NCI-H345 treated with DMSO at 0.1 percent for 48 hours (cell line): ENCODE measurements at regions not wholly inside any gene's neighbourhood (a gene's known extent, or its start where the extent isn't known, plus 50 kb on each side); places are given as distances from the start of the nearest gene placed in this dataset.
A peak's percentile ranks its signal among the peaks of the same experiment; 100 is the strongest.

Source experiments
- DNase-seq: peaks from one replicate; lab custom pipeline; 2025; ENCODE audit not compliant: unreplicated experiment; lab: John Stamatoyannopoulos, UW

DNA sequence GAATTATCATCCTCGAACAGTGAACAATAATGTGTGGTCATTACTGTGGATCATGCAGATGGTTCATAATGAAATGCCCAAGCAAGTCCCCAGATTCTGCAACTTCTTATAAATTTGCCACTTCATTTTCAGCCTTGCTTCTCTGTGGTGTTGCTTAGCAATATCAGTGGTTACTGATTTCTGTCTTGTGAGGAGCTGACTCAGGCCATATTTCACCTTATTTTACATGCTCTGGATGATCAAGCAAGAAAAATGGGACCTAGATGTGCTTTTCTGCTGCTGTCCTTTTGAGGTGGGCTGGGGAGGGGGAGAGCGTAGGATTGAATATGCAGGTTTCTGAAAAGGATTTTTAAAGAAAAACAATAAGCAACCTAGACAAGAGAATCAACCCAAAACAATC is 188.3 kb downstream of the SLC24A2 start:
- DNase-seq = no peak

DNA sequence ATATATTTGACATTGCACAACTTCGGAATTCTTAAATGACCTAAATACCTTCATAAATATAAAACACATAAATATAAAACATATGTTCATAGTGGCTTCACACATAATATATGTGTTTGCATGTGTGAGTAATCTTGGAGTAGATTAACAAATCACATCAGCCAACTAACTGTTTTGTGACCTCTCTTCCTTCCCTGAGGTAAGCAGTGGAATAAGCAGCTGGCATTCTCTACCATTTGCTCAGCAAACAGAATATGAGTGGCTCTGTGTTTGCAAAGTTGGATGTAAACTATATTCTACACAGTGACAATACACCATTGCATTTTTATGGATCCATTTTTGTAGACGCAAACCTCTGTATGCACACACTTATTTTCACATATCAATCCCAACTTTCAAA is 189.9 kb downstream of the ACER2 start:
- DNase-seq = no peak

DNA sequence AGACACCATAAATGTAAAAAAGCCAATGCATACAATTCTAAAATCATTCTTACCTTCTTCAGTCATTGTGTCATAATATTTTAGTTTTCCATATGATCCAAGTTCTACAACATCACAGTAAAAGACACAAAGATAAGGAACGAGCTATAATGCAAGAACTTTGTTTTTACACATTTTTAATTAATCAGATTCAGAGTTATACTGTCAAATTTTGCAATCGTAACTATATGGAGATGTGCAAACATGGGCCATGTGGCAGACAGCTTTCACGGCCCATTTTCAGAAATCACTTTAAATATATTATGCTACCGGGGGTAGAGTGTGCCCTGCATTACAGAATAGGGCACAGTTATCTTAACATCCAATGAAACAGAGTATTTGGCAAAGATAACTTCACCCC is 188.4 kb downstream of the ACER2 start:
- DNase-seq = no peak

GRCh38 chr9:19595003-19595402 is 186.2 kb downstream of the ACER2 start:
- no peak for DNase-seq

GRCh38 chr9:19587678-19588077 is 178.9 kb downstream of the ACER2 start:
- DNase-seq = no peak

DNA sequence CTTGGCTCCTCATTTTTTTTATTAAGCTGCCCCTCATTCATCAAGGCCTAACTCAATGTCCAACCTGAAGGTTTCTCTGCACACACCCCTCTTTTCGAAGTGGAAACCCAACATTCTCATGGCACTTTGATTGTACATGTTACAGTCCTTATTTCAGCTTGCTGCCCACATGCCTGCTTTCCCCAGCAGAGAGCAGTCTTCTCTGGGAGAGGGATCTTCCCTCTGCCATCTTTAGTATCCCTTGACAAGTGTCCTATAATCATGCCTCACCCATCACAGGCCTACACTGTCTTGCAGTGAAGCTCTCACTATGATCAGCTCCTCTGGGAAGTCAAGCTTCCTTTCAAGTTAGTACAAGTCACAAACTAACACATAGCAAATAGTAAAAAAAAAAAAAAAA is 175.1 kb downstream of the ACER2 start:
- DNase-seq = no peak

DNA sequence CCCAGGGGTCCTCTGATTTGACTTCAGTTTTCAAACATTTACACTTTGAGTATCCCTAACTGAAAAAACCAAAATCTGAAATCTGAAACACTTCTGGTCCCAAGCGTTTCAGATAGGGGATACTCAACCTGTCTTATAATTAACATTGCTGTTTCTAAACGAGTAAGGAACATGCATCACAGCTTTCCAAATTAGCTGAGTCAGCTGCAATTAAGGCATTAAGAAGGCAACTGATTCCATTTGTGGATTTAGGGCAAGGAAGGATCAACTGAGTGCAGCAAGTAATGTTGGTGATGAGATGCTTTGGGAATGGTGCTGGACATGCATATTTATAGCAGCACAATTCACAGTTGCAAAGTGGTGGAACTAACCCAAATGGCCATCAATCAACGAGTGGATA is 168.6 kb downstream of the ACER2 start:
- DNase-seq = no peak

DNA sequence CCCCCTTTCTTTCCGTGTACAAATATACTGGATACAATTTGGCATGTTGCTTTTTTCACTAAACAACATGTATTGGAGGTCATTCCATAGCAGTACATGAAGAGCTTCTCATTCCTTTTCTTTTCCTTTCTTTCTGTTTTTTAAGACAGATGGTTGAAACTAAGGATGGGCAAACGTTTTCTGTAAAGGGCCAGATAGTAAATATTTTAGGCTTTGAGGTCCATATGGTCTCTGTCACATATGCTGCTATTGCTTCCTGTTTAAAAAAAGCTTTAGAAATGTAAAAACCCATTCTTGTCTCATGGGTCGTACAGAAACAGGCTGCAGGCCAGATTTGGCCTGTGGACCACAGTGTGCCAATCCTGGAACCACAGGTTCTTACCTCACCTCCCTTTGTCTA is 160.1 kb downstream of the ACER2 start:
- no peak for DNase-seq

- DNase-seq = no peak
Measured at GRCh38 chr9:19564396-19565061, 155.7 kb downstream of the ACER2 start.

GRCh38 chr9:19555214-19555613 is 146.4 kb downstream of the ACER2 start:
- DNase-seq = no peak

DNA sequence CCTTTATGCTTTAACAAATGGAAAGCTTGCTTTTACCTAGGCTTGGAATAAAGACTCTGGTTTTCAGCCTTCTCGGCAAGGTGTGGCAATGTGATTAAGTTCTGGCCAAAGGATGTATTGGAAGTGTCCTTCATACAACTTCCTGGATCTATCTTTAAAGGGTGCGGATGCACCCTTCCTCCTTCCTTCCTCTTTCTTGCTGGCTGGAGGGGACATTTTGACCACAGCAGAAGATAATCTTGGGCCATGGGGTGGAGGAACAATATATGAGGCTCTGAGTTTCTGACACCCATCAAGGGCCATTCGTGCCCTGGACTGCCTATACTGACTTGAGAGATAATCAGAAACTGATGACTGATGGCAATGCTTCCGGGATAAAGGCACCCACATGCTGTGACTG is 145.7 kb downstream of the ACER2 start:
- no peak for DNase-seq

DNA sequence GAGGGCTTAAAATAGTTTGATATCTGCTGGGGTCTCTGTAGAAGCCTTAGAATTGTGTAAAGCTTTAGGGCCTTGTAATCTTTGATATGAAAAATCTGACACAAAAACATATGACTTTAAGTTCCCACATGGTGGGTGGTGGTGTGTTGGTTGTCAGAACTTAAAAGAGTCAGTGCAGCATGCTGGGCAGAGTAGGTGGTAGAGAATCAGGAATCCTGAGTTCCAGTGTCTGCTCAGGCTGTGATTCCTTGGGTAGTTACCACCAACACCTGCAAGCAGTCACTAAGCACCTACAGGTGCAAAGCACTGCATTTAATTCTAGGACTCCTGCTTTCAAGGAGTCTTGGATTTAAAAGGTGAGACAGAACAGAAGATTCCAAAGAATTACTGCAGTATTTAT is 144.6 kb downstream of the ACER2 start:
- DNase-seq = no peak

GRCh38 chr9:19552282-19553105 is 143.7 kb downstream of the ACER2 start:
- no peak for DNase-seq

DNA sequence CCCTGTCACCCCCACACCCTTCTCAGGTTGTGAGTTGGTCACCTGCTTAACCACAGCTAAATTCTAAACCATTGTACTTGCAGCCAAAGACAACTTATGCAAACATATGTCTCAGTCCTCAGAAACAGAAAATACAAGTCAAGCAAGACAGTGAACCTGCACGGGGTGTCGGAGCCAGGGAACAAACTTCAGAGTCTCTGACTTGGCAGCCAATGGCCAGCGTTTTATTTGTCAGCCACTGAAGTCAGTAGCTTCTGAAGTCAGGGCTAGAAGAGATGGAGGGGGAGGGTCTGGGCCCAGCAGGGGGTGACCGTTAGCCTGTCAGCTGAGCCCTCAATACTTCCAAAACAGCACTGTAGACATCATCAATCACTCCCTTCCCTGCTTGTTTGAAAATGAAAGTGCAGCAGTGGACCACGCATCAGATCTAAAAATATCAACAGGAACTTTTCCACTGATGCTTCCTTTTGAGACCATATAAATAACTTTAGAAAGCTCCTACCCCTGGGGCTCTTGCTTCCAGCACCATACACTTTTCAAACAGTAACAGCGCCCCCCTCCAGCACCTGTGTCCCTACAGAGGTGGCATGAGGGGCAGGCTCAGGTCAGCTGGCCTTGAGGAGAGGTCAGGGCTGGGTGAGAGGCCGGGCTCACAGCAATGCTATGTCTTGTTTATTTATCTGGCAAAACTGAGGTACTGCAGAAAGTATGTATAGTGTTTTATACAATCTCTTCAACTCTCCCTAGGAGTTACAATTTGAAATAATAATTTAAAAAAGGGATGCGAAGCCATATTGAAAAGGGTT is 142.5 kb downstream of the ACER2 start:
- DNase-seq = peak; percentile 9

- DNase-seq = no peak
Measured at GRCh38 chr9:19550009-19550408, 141.2 kb downstream of the ACER2 start.

DNA sequence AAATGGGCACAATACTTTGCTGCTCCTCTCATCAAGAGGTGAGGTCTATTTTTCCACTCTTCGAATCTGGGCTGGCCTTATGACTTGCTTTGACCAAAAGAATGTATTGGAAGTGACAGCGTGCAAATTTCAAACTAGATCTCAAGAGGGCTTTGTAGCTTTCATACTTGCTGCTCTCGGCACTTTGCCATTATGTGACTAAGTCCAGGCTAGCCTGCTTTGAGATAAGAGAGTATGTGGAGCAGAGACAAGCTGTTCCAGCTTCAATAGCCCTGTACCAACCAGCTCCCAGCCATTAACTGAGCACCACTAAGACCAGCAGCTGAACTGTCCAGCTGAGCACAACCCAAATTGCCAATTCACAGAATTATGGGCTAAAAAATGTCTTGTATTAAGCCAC is 124.6 kb downstream of the ACER2 start:
- DNase-seq = no peak

GRCh38 chr9:19527663-19528062 is 118.9 kb downstream of the ACER2 start:
- DNase-seq = no peak

DNA sequence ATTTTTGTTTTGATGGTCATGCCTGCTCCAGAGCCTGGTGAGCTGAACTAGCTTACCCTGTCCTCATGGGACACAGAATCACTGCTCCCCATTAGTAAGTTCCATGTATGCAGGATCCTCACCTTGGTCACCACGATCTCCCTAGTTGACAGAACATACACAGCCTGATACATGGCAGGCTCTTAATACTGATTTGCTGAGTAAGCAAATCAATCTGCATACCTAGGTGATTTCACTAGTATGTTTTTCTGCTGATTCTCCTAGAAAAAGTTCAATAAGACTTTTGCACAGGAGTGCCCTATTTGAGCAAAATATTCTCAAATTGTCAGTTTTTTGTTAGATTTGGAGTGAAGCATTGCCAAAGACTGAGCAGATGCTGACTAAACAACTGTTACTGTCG is 113.7 kb downstream of the ACER2 start:
- no peak for DNase-seq

GRCh38 chr9:19521205-19521604 is 112.4 kb downstream of the ACER2 start:
- DNase-seq = no peak

DNA sequence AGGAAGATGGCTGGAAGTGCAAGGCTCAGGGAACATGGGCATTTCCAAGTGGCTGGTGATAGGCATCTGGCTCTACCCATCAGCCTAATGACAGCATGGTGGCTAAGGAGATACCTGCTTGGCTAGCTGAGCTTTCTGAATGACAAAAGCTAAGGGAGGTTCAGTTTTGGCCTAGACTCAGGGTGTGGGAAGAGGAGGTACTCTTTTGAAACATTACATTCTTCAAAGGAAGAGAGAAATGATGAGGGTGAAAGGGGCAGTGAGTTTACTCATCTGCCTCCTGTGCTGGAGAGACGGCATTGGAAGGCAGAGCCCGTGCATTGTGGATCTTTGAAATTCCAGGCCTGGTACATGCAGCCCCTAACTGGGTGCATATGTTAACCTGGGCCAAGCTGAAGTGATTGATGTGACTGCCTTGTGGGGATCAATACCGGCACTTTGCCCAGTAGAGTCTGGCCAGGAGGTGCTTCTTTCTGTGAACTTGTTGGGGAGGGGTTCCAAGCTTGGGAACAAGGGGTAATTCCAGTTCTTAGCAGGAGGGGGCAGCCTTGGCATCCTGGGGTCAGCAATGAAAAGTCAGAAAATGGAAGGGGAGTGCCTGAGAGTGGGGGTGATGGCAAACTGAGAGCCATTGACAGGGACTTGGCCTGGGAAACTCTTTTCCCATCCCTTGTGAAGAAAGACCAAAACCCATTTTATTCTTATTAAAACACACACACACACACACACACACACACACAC is 108.6 kb downstream of the ACER2 start:
- DNase-seq = no peak

DNA sequence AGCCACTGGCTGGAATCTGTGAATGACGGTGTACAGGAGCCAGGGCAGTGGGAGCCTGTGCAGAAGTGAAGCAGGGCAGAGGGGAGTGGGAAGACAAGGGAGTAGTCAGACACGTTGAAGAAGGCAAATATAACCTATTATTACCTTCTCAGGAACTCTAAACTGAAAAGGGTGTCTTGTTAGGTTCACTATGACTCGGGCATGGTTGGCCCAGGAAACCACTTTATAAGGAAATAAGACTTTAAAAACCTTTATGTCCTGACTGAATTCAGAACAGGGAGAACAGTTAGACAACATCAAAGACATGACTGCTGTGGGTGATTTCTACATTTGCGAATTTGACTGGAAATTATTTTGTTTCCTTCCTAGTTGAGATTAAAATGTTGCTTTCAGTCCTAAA is 107.5 kb downstream of the ACER2 start:
- DNase-seq = no peak
